ENCODE measurements at regions not wholly inside any gene's neighbourhood (a gene's known extent, or its start where the extent isn't known, plus 50 kb on each side); places are given as distances from the start of the nearest gene placed in this dataset.

GRCh38 chr4:178595500-178596138 lies 1153.4 kb upstream of the AGA start:
- no peak for DNase-seq (ENCODE audit: low spot score)
- intact Hi-C loops (cut with DNase I), result no loop called here

GRCh38 chr4:178598672-178599071 lies 1156.4 kb upstream of the AGA start:
- intact Hi-C loops (cut with DNase I), result no loop called here
- no peak for DNase-seq (ENCODE audit: low spot score)

GRCh38 chr4:178599521-178599920 lies 1157.3 kb upstream of the AGA start:
- intact Hi-C loops (cut with DNase I), result no loop called here
- DNase-seq (ENCODE audit: low spot score), result no peak

- no peak for DNase-seq (ENCODE audit: low spot score)
- intact Hi-C loops (cut with DNase I), result no loop called here
Observed at GRCh38 chr4:178602833-178603232, 1160.6 kb upstream of the AGA start.

GRCh38 chr4:178611062-178611461 lies 1168.8 kb upstream of the AGA start:
- intact Hi-C loops (cut with DNase I), result no loop called here
- DNase-seq (ENCODE audit: low spot score), result no peak

- intact Hi-C loops (cut with DNase I), result no loop called here
- DNase-seq (ENCODE audit: low spot score), result no peak
Observed at GRCh38 chr4:178612733-178613132, 1170.5 kb upstream of the AGA start.

GRCh38 chr4:178632415-178632814 lies 1190.2 kb upstream of the AGA start:
- intact Hi-C loops (cut with DNase I), result no loop called here
- DNase-seq (ENCODE audit: low spot score), result no peak

- intact Hi-C loops (cut with DNase I), result no loop called here
Observed at GRCh38 chr4:178633263-178633662, 1191.0 kb upstream of the AGA start.

GRCh38 chr4:178664621-178665020 lies 1222.4 kb upstream of the AGA start:
- intact Hi-C loops (cut with DNase I), result no loop called here
- no peak for DNase-seq (ENCODE audit: low spot score)

More at GRCh38 chr4:178633263-178633662, 1191.0 kb upstream of the AGA start:
- no peak for DNase-seq (ENCODE audit: low spot score)

- intact Hi-C loops (cut with DNase I), result no loop called here
- DNase-seq (ENCODE audit: low spot score), result no peak
Observed at GRCh38 chr4:178665916-178666315, 1223.7 kb upstream of the AGA start.

GRCh38 chr4:178671766-178672165 lies 1229.5 kb upstream of the AGA start:
- no peak for DNase-seq (ENCODE audit: low spot score)

GRCh38 chr4:178672512-178672911 lies 1230.3 kb upstream of the AGA start:
- DNase-seq (ENCODE audit: low spot score), result no peak
- intact Hi-C loops (cut with DNase I), result no loop called here

More at GRCh38 chr4:178671766-178672165, 1229.5 kb upstream of the AGA start:
- intact Hi-C loops (cut with DNase I), result no loop called here

GRCh38 chr4:178681871-178682270 lies 1239.6 kb upstream of the AGA start:
- DNase-seq (ENCODE audit: low spot score), result no peak
- intact Hi-C loops (cut with DNase I), result no loop called here

- DNase-seq (ENCODE audit: low spot score), result no peak
- intact Hi-C loops (cut with DNase I), result no loop called here
Observed at GRCh38 chr4:178689926-178690325, 1247.7 kb upstream of the AGA start.

GRCh38 chr4:178693816-178694215 lies 1251.6 kb upstream of the AGA start:
- intact Hi-C loops (cut with DNase I), result no loop called here
- no peak for DNase-seq (ENCODE audit: low spot score)

- no peak for DNase-seq (ENCODE audit: low spot score)
- intact Hi-C loops (cut with DNase I), result no loop called here
Observed at GRCh38 chr4:178696515-178696914, 1254.3 kb upstream of the AGA start.

- DNase-seq (ENCODE audit: low spot score), result no peak
- intact Hi-C loops (cut with DNase I), result no loop called here
Observed at GRCh38 chr4:178712486-178712885, 1270.2 kb upstream of the AGA start.

- intact Hi-C loops (cut with DNase I), result no loop called here
- DNase-seq (ENCODE audit: low spot score), result no peak
Observed at GRCh38 chr4:178738026-178738425, 1295.8 kb upstream of the AGA start.

GRCh38 chr4:178745203-178745602 lies 1303.0 kb upstream of the AGA start:
- no peak for DNase-seq (ENCODE audit: low spot score)
- intact Hi-C loops (cut with DNase I), result no loop called here

- no peak for DNase-seq (ENCODE audit: low spot score)
- intact Hi-C loops (cut with DNase I), result no loop called here
Observed at GRCh38 chr4:178752954-178753525, 1310.8 kb upstream of the AGA start.

- intact Hi-C loops (cut with DNase I), result no loop called here
- no peak for DNase-seq (ENCODE audit: low spot score)
Observed at GRCh38 chr4:178778496-178778895, 1336.3 kb upstream of the AGA start.

- no peak for DNase-seq (ENCODE audit: low spot score)
- intact Hi-C loops (cut with DNase I), result no loop called here
Observed at GRCh38 chr4:178781779-178782178, 1339.5 kb upstream of the AGA start.
